H4 (cell line): ENCODE measurements at regions not wholly inside any gene's neighbourhood (a gene's known extent, or its start where the extent isn't known, plus 50 kb on each side); places are given as distances from the start of the nearest gene placed in this dataset.
A peak's percentile ranks its signal among the peaks of the same experiment; 100 is the strongest.

Experiments
- DNase-seq: peaks from one replicate; pipeline ENCODE4 v3.0.0-alpha.2; 2015; ENCODE audit warnings: low spot score

DNA sequence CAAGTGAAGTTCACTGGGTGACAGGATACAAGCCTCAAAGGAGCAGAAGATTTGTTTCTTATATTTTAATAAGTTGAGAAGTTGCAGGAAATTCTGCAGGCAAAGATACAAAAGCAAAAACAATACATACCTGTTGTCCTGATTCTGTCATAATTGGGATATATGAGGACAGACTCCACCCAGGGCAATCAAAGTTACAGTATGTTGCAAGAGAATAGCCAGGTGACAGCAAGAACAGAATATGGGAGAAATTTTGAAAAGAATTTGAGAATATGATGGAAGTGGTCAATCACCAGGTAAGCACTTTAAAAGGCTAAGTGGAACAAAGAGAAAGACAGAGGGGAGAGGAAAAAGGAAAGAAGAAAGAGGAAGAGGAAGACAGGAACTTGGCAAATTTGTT, 607.6 kb upstream of the ADGRL4 start:
- no peak for DNase-seq

DNA sequence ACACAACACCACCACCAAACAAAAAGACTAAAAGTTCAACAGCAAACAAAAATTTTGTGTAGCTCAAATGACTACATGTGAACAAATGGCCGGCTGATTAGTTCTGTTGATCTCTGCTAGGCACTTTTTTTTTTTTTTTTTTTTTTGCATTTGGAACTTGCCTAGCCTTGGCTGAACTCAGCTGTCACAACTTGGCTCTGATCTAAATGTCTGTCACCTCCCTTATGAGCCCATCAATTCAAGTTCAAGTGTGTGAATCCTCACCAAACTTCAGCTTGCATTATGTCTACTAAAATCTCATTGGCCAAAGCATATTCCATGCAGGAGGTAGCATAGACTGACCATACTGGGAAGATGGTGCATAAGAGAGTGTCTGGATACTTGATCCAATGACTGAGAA, 606.5 kb upstream of the ADGRL4 start:
- DNase-seq = no peak

DNA sequence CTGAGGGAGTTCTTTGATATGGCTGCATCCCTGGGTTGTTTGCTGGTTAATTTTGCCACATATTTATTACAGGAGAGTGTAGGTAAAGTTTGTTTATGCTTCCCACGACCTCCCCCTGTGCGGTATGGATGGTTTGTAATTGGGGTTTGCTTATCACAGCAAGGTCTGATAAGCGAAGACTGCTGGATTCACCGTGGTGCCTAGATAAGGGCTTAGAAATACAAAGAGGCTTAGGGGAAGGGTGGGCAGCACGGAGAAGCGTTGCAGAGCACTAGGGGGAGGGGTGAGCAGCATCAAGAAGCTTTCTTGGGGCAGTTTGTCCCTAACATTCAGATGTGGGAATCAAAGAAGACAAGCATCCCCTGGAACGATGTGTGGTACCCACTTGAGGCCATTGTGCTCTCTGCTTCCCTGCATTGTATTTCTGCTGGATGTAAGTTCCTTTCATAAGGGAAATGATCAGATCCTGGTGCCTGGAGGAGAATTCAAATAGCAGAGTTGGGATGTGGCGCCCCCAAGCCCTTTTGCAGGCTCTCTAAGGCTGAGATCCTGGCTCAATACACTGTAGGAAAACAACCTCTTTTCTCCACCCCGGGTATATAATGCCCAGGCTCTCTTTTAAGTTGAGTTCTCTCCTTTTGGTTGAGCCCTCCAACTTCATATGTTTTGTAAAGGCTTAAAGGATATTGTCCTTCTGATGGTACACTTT, 598.1 kb upstream of the ADGRL4 start:
- DNase-seq = no peak

DNA sequence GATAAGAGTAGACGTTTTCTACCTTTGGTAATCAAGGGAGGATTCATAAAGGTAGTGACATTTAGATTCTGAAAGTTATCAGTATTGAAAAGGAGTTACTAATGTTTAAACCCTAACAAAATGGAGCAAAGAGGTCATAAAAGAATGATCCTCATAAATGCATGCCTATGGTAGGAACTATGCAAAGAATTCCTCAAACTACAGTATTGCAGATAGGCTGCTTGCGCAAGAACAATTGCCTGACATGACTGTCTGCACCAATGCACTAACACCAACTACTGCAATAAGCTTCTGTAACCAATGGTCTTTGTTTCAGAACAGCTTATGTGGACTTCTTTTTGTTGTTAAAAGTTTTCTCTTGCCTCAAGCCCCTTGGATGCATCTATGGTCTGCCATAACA, 597.3 kb upstream of the ADGRL4 start:
- peak; percentile 2 for DNase-seq

DNA sequence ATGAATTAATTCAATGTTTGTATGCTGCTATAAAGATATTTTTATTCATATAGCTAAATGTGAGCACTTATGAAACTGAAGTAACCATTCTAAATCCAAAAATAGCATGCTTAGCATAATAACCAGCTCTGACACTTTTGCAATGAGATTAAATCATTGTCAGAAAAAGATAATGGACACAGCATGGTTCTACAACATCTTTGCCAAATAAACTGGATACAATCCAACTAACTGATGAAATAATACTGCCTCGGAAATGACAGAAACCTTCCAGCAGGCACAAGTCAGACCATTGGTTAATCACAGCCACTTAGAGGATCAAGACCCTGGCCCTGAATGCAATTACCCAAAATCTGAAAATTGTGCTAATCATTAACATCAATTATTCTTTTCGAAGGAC, 592.7 kb upstream of the ADGRL4 start:
- DNase-seq = no peak

DNA sequence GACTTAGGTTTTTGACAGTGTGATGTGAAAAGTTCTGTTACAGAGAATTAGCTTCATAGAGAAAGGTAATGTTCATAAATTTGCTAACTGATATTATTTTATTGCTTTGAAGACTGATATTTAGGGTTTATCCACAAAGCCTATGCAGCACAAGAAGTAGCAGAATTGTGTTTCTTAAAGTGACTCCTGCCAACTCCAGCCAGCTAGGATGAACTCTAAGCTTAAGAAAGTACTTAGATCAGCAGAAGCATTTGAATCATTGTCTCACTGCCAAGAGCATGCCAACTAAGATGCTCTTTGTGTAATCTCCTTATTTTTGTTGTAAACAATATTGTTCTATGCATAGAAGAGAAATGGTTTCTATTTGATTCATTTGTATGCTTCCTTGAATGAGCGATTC, 589.4 kb upstream of the ADGRL4 start:
- DNase-seq = no peak

DNA sequence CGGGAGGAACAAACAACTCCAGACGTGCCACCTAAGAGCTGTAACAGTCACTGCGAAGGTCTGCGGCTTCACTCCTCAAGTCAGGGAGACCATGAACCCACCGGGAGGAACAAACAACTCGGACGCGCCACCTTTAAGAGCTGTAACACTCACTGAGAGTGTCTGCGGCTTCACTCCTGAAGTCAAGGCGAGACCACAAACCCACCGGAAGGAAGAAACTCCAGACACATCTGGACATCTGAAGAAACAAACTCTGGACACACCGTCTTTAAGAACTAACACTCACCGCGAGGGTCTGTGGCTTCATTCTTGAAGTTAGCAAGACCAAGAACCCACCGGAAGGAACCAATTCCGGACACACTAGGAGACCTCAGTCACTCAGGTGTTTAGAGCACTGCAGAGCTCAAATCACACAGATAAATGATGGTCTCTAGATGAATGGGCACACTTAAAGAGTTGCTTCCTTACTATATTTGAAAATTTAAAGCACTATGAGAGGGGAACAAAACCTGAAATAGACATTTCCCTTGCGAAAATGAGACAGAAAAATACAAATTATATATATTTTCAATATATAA, 587.7 kb upstream of the ADGRL4 start:
- DNase-seq = no peak

DNA sequence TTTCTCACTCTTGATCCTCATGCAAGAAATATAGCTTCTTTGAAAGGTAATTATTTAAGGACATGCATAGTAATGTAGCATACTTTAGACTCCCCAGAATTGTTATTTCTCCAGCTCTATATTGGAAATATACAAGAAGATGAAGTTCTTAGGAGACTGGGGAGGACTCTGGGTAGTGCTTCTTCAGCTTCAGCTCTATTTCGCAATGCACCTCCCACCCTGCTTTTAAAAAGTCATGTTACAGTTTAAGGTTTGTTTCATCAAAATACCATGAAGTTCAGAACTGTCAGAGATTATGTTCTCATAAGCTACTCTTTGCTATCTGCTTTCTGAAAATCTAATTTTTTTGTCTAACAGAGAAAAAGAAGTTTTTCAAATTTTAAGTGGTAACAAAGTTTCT, 586.2 kb upstream of the ADGRL4 start:
- DNase-seq = no peak

DNA sequence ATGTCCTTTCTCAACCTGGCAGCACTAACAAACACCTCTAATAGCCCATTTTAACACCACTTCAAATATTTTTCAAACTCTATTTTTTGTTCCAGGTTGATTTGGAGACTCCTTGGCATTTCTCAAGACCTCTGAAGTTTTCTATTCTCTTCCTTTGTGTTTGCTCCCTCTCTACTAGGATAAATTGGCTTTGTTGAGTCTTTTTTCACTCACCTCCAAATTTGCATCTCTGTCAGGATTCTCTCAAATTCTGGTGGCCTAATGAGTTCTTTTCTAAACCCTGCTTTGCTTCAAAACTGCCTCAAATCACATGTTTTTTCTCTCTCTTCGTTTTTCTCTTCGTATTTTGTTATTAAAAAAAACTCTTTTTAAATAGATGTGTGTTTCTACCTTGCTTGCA, 582.2 kb upstream of the ADGRL4 start:
- no peak for DNase-seq

DNA sequence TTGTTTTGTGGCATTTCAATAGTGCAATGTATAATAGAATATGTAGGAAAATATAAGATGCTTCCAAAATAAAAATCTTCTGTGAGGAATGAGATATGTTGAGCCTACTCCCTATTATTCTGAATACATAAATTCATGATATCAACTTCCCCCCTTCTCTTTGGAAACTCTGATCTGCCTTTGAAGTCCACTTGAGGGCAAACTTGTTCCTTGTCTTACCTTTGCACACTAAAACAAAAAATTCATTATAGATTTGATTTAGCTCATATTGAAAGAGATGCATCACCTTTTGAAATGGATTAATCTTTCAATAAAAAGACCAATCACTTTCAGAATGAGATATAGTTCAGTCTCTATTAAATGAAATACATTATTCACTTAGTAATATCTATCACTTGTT, 580.7 kb upstream of the ADGRL4 start:
- no peak for DNase-seq

DNA sequence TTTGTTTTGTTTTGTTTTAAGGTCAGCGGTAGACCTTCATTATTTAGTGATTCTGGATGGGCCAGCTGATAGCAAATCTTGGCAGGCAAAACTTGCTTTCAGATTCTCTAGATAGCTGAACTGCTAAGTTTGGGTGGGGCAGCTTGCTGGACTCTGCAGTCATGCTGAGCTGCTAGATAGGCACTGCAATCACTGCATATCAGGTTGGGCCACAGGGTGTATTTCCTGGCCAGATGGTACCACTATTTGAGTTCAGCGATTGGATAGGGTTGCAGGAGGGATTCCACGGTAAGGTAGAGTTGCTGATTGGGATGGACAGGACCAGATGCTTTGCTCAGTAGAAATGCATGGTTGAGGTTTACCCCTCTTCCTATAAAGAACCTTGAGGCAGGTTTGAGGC, 579.3 kb upstream of the ADGRL4 start:
- no peak for DNase-seq

DNA sequence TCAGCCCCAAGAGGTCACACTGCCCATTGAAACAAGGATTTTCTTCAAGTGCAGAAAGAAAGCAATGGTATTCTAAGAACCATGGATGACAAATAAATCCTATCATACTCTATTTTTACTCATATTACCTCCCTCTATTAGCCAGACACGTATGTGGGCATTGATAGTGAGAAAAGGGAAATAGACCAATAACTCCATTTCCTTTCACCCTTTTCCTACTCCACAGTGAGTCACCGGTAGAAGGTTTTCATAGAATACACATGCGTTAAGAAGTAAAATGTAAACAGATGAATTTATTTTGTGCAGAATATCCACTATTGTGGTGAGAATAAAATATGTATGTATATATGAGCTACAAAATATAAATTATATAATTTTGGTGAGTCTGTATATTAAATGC, 568.9 kb upstream of the ADGRL4 start:
- DNase-seq = no peak

DNA sequence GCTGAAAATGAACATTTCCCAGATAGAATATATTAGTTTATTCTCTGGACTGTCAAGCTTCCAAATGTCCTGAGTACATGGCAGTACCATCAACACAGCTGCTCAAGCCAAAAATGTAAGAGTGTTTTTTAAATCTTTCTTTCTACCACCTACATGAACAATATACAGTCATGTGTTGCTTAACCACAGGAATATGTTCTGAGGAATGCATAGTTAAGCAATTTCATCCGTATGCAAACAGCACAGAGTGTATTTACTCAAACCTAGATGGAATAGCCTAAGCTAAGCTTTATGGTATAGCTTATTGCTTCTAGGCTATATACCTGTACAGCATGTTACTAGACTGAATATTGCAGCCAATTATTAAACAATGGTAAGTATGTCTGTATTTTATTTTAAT, 561.9 kb upstream of the ADGRL4 start:
- DNase-seq = no peak

DNA sequence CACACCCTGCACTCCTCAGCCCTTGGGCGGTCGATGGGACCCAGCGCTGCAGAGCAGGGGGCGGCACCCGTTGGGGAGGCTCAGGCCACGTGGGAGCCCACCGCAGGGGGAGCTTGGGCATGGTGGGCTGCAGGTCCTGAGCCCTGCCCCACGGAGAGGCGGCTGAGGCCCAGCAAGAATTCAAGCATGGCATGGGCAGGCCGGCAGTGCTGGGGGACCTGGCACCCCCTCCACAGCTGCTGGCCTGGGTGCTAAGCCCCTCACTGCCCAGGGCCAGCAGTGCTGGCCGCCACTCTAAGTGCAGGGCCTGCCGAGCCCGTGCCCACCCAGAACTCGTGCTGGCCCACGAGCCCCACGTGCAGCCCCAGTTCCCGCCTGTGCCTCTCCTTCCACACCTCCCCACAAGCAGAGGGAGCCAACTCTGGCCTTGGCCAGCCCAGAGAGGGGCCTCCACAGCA, 555.0 kb upstream of the ADGRL4 start:
- DNase-seq = no peak

DNA sequence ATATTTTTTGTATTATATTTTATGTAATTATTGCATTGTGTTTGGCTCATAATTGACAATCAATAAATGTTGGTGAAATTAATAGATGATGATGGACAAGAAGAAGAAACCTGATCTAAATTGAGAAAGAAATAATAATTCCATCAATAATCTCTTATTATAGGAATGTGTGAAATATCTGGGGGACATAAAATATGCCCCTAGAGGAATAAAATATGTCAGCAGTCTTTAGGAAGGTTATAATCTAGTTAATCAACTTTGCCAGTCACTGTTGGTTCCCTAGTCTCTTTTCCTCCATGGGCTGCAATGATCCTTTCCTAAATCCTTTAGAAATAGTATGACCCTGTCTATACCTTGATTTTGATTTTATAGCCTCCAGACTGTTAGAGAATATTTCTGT, 549.7 kb upstream of the ADGRL4 start:
- DNase-seq = no peak

DNA sequence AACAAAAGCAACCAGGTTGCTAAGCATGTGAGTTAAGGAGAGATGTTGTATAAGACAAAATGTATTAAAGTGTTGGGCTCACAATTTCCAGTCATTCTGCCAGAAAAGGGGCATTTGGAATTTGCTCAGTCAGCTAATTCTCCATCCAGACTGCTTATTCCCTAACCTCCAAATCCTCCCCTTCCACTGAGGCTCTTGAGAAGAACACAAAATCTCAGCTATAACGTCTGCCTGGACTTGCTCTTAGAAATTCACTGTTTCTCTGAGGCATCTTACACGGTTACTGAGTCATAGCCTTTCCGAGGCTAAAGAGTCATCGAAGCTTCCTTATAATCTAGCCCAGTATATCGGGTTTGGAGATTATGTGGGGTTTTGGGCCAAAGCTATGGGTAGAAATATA, 548.2 kb upstream of the ADGRL4 start:
- no peak for DNase-seq

DNA sequence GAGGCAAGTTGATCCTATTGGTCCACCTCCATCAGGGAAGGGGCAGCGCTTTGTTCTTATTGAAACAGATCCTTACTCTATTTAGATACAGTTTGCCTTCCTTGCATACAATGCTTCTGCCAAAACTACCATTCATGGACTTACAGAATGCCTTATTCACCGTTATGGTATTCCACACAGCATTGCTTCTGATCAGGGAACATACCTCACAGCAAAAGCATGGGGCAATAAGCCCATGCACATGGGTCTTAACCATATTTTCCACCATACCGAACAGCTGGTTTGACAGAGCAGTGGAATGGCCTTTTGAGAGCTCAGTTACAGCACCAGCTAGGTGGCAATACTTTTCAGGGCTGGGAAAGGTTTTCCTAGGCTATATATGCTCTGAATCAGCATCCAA, 544.8 kb upstream of the ADGRL4 start:
- no peak for DNase-seq

DNA sequence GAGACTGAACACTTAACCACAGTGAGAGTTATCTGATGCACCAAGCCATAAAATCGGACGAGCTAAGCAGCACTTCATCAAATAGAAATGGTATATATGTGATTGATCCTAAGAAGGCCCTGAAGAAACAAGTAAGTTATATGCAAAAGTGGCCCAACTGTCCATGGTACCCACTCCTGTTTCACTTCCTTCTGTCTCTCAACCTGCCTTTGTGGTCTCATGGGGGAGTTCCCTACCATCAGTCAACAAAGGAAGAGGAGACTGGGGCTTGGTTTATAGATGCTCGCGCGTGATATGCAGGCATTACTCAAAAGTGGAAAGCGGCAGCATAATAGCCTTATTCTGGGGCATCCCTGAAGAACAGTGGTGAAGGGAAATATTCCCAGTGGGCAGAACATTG, 543.9 kb upstream of the ADGRL4 start:
- DNase-seq = no peak

DNA sequence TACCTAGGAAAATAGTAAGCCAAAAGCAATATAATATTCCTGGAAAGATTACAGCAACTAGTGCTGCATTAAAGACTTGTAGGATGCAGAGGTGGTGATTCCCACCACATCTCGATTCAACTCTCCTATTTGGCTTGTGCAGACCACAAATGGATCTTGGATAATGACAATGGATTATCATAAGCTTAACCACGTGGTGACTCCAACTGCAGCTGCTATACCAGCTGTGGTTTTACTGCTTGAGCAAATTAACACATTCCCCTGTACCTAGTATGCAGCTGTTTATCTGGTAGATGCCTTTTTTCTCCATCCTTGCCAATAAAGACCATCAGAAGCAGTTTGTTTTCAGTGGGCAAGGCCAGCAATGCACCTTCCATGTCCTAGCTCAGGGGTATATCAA, 542.7 kb upstream of the ADGRL4 start:
- DNase-seq = no peak

DNA sequence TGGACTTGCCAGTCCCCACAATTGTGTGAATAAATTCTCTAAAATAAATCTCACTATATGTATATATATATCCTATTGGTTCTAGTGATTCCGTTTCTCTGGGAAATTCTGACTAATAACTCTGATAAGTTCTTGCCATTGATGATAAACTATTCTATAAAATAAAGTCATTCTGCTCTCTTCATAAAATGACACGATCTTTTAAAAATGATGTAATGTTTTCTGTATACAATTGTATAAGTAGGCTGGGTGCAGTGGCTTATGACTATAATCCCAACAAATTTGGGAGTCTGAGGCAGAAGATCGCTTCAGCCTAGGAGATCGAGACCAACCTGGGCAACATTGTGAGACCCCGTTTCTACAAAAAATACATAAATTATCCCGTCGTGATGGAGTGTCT, 541.0 kb upstream of the ADGRL4 start:
- DNase-seq = no peak

DNA sequence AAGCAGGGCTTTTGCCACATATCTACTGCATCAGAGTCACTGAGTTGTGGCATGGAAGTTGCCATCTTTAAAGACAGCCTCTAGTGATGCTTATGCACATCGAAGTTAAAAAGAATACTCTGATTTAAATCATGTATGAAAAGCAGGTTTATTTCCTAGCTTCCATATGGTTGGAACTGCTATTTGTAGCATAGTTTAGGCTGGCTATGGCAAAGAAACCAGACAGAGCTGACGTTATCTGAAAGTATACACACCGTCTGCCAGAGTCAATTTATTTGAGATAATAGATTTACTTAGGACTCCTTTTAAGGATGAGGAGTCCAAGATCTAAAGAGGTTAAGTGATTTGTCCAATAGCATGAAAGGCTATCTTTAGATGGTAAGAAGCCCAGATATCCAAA, 536.9 kb upstream of the ADGRL4 start:
- no peak for DNase-seq

DNA sequence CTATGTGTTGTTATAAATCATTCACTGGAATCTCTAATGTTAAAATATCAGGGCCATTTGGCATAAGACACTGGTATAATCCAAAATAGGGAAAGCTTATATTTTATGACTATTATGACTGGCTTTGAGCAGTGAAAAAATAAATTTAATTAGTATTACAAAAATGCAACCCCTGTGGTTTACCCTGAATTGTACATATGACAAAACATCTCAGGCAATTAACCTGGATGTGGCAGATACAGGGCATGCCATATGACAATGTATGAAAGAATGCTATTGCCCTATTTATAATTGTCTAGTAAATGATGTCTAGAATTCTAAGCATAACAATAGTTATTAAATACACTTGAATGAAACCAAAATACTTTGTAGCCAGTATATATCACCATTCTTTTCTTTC, 532.5 kb upstream of the ADGRL4 start:
- DNase-seq = no peak

DNA sequence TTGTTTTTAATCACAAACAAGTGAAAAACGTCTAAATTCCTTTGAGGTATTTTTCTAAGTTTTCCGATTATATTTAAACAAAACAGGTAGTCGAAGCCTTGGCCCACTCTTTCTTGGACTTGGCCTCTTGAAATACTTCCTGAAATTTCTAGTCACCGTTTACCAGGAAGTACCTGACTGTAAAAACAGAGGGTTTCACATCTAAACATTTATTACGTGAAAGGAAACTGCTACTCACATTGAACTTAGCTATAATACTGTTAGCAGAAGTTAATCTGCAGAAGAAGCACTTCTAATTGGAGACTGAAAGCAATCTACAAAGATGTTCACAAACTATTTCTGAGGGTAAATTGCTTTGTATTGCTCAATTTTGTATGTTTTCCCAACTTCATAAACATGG, 526.0 kb upstream of the ADGRL4 start:
- no peak for DNase-seq

DNA sequence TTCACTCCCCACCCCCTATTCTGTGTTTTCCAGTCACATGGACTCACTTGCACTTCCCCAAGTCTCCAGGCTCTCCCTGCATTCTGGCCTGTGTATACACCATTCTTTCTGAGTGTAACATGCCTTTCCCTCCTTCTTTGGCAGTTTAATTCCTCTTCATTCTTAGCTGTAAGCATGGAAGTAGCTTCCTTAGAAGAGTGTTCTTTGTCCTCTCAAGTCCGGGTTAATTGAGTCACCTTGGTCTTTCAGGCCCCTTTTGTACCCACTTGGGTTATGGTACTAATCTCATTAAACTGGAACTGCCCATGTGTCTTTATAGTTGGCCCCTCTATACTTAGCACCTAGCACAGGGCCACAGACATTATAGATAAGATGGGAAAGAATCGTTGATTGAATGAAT, 525.3 kb upstream of the ADGRL4 start:
- no peak for DNase-seq
